Loucy (cell line): ENCODE measurements at regions not wholly inside any gene's neighbourhood (a gene's known extent, or its start where the extent isn't known, plus 50 kb on each side); places are given as distances from the start of the nearest gene placed in this dataset.

Experiments used
- H2AFZ ChIP-seq: fragments of 200-600 bp; sonication (generic); 2 replicates; pipeline ENCODE4 v1.6.0; 2016; ENCODE audit warnings: antibody characterized with exemption, mild to moderate bottlenecking, low read length, moderate library complexity
- H3F3A ChIP-seq: fragments of 200-600 bp; 2 replicates; pipeline ENCODE4 v1.6.0; 2016; ENCODE audit warnings: antibody characterized with exemption, low read depth, mild to moderate bottlenecking
- H3K27me3 ChIP-seq: fragments of 200-600 bp; sonication (generic); 2 replicates; pipeline ENCODE4 v1.6.1; 2014; ENCODE audit warnings: low read length, mild to moderate bottlenecking; ENCODE audit not compliant: insufficient read depth, poor library complexity, severe bottlenecking
- H3K36me3 ChIP-seq: fragments of 200-600 bp; sonication (generic); 2 replicates; pipeline ENCODE4 v1.6.1; 2016; ENCODE audit warnings: low read length; ENCODE audit not compliant: insufficient read depth
- H3K4me1 ChIP-seq: fragments of 200-600 bp; sonication (generic); 2 replicates; pipeline ENCODE4 v1.5.1; 2014; ENCODE audit warnings: low read length, mild to moderate bottlenecking; ENCODE audit not compliant: insufficient read depth, poor library complexity, severe bottlenecking
- H3K4me2 ChIP-seq: fragments of 200-600 bp; sonication (generic); 2 replicates; pipeline ENCODE4 v1.6.0; 2014; ENCODE audit warnings: antibody characterized with exemption, low read length, low read depth, mild to moderate bottlenecking; ENCODE audit not compliant: poor library complexity, severe bottlenecking
- H3K4me3 ChIP-seq: fragments of 200-600 bp; sonication (generic); 2 replicates; pipeline ENCODE4 v1.5.1; 2014; ENCODE audit warnings: low read length, mild to moderate bottlenecking, mixed read lengths; ENCODE audit not compliant: poor library complexity, severe bottlenecking
- H3K79me2 ChIP-seq: fragments of 200-600 bp; sonication (generic); 2 replicates; pipeline ENCODE4 v1.6.1; 2014; ENCODE audit warnings: low read length; ENCODE audit not compliant: insufficient read depth
- H3K9ac ChIP-seq: fragments of 200-600 bp; sonication (generic); 2 replicates; pipeline ENCODE4 v1.6.0; 2014; ENCODE audit warnings: mild to moderate bottlenecking, low read depth, low read length, moderate library complexity; ENCODE audit not compliant: poor library complexity, severe bottlenecking
- H3K9me2 ChIP-seq: fragments of 200-600 bp; sonication (generic); replicated peaks from 2 replicates; pipeline ENCODE4 v1.6.1; 2016; ENCODE audit warnings: low read depth, low read length, mixed read lengths
- H3K9me3 ChIP-seq: fragments of 200-600 bp; sonication (generic); 2 replicates; pipeline ENCODE4 v1.6.1; 2014; ENCODE audit warnings: mild to moderate bottlenecking, antibody characterized with exemption, low read length, low read depth; ENCODE audit not compliant: insufficient read depth
- H4K20me1 ChIP-seq: fragments of 200-600 bp; sonication (generic); 2 replicates; pipeline ENCODE4 v1.6.0; 2014; ENCODE audit warnings: antibody characterized with exemption, low read length, mild to moderate bottlenecking; ENCODE audit not compliant: insufficient read depth, poor library complexity, severe bottlenecking
- CTCF ChIP-seq: fragments of 200-600 bp; sonication (generic); conservative IDR thresholded peaks from 2 replicates; pipeline ENCODE4 v1.5.1; 2014; ENCODE audit warnings: mild to moderate bottlenecking, antibody characterized with exemption, low read length
- EZH2phosphoT487 ChIP-seq: fragments of 200-600 bp; IDR thresholded peaks from 2 replicates; pipeline ENCODE4 v1.6.1; 2018; ENCODE audit warnings: antibody characterized with exemption, mild to moderate bottlenecking, moderate library complexity, borderline replicate concordance

GRCh38 chrX:112266136-112266535 lies 183.6 kb upstream of the TRPC5 start:
- Histone ChIP-seq H3K4me1 (no peaks in the 10 kb centered on the region), H3F3A (no peaks in the 10 kb centered on the region), H4K20me1 (no peaks in the 10 kb centered on the region), H3K9me3 (no peaks in the 10 kb centered on the region), H3K4me2 (no peak overlapping the region), H3K27me3 (no peaks in the 10 kb centered on the region), H3K4me3 (no peak overlapping the region), H3K36me3 (no peaks in the 10 kb centered on the region), H3K9me2 (no peaks in the 10 kb centered on the region), H3K9ac (no peak overlapping the region), H2AFZ (no peak overlapping the region), H3K79me2 (no peaks in the 10 kb centered on the region)
- no peak for TF ChIP-seq EZH2phosphoT487
- no peak for TF ChIP-seq CTCF

- H3K4me3 ChIP-seq = no peak overlapping the region
- H3F3A ChIP-seq = no peaks in the 10 kb centered on the region
- H3K27me3 ChIP-seq = no peaks in the 10 kb centered on the region
- no peak overlapping the region for H3K9ac ChIP-seq
- no peaks in the 10 kb centered on the region for H3K9me3 ChIP-seq
- H3K4me1 ChIP-seq = no peaks in the 10 kb centered on the region
- H3K9me2 ChIP-seq = no peaks in the 10 kb centered on the region
- no peaks in the 10 kb centered on the region for H4K20me1 ChIP-seq
- H3K79me2 ChIP-seq = no peaks in the 10 kb centered on the region
- no peaks in the 10 kb centered on the region for H3K36me3 ChIP-seq
- no peak overlapping the region for H3K4me2 ChIP-seq
- no peak for TF ChIP-seq EZH2phosphoT487
- no peak overlapping the region for H2AFZ ChIP-seq
Measured at GRCh38 chrX:112259375-112259774, 176.8 kb upstream of the TRPC5 start.

DNA sequence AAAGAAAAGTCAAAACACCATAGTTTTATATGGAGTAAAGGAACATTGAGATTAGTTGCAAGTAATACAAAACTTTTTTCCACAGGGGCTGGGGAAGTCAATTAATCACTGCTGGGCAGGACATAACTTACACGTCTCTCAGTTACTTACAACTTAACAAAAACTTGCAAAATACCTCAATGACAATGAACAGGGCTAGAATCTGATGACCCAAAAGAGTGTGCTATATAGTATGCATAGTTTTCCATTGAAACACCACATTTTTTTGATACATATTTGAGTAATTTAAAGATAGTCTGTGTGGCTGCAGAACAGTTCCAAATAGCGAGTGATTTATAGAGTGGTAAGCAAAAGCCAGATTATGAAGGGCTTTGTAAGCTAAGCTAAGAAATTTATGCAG lies 172.3 kb upstream of the TRPC5 start:
- no peak overlapping the region for H3K4me3 ChIP-seq
- H4K20me1 ChIP-seq = no peaks in the 10 kb centered on the region
- TF ChIP-seq CTCF (no peak), EZH2phosphoT487 (no peak)
- H3K9me3 ChIP-seq = no peaks in the 10 kb centered on the region
- no peak overlapping the region for H2AFZ ChIP-seq
- no peaks in the 10 kb centered on the region for H3K9me2 ChIP-seq
- no peaks in the 10 kb centered on the region for H3K79me2 ChIP-seq
- H3K4me1 ChIP-seq = no peaks in the 10 kb centered on the region
- no peak overlapping the region for H3K9ac ChIP-seq
- no peak overlapping the region for H3K4me2 ChIP-seq
- no peaks in the 10 kb centered on the region for H3K27me3 ChIP-seq
- H3K36me3 ChIP-seq = no peaks in the 10 kb centered on the region
- no peaks in the 10 kb centered on the region for H3F3A ChIP-seq

GRCh38 chrX:112247714-112248113 lies 165.1 kb upstream of the TRPC5 start:
- Histone ChIP-seq H3K27me3 (no peaks in the 10 kb centered on the region), H3K79me2 (no peaks in the 10 kb centered on the region)

More at GRCh38 chrX:112247714-112248113, 165.1 kb upstream of the TRPC5 start:
- H3K4me3 ChIP-seq = no peak overlapping the region
- H3F3A ChIP-seq = no peaks in the 10 kb centered on the region
- no peaks in the 10 kb centered on the region for H4K20me1 ChIP-seq
- no peaks in the 10 kb centered on the region for H3K9me2 ChIP-seq
- H2AFZ ChIP-seq = no peak overlapping the region
- no peak for TF ChIP-seq CTCF
- H3K9ac ChIP-seq = no peak overlapping the region
- no peaks in the 10 kb centered on the region for H3K36me3 ChIP-seq
- no peaks in the 10 kb centered on the region for H3K4me1 ChIP-seq
- H3K9me3 ChIP-seq = no peaks in the 10 kb centered on the region
- H3K4me2 ChIP-seq = no peak overlapping the region
